HFF-Myc (cell line): ENCODE measurements at regions not wholly inside any gene's neighbourhood (a gene's known extent, or its start where the extent isn't known, plus 50 kb on each side); places are given as distances from the start of the nearest gene placed in this dataset.

ENCODE experiments used
- DNase-seq: peaks from one replicate; pipeline ENCODE4 v3.0.0-alpha.2; 2011; ENCODE audit warnings: low read depth; ENCODE audit errors: extremely low read depth
- H3K4me3 ChIP-seq: replicated peaks from 2 replicates; pipeline ENCODE4 v1.5.1; 2011; ENCODE audit warnings: low read depth, mild to moderate bottlenecking, control low read depth, low read length
- TF ChIP-seq, protein P1 (sequence below): IDR thresholded peaks from 2 replicates; pipeline ENCODE4 v1.5.1; 2012; ENCODE audit warnings: mild to moderate bottlenecking, low read depth, low read length, control low read depth; ENCODE audit errors: missing control alignments

DNA sequence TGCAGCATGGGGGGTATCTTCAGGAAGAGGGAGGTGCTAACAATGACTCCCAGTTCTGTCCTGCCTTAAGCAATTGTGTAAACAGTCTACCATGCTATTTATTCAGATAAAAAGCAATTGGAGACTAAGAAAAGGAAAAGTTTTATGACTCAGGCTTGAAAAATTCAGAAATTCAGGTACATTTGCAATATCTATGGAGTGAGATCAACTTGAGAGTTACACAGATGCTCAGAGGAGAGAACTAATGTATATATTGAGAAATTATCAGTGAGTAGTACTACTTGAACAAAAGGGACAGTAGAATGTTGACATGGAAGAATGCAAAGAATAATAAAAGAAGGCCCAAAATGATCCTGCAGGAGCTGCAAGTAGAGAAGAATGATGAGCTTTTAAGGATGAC lies 277.6 kb upstream of the DACH1 start:
- DNase-seq, result no peak
- no peak overlapping the region for H3K4me3 ChIP-seq
- TF ChIP-seq, protein P1, sequence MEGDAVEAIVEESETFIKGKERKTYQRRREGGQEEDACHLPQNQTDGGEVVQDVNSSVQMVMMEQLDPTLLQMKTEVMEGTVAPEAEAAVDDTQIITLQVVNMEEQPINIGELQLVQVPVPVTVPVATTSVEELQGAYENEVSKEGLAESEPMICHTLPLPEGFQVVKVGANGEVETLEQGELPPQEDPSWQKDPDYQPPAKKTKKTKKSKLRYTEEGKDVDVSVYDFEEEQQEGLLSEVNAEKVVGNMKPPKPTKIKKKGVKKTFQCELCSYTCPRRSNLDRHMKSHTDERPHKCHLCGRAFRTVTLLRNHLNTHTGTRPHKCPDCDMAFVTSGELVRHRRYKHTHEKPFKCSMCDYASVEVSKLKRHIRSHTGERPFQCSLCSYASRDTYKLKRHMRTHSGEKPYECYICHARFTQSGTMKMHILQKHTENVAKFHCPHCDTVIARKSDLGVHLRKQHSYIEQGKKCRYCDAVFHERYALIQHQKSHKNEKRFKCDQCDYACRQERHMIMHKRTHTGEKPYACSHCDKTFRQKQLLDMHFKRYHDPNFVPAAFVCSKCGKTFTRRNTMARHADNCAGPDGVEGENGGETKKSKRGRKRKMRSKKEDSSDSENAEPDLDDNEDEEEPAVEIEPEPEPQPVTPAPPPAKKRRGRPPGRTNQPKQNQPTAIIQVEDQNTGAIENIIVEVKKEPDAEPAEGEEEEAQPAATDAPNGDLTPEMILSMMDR, result no peak

DNA sequence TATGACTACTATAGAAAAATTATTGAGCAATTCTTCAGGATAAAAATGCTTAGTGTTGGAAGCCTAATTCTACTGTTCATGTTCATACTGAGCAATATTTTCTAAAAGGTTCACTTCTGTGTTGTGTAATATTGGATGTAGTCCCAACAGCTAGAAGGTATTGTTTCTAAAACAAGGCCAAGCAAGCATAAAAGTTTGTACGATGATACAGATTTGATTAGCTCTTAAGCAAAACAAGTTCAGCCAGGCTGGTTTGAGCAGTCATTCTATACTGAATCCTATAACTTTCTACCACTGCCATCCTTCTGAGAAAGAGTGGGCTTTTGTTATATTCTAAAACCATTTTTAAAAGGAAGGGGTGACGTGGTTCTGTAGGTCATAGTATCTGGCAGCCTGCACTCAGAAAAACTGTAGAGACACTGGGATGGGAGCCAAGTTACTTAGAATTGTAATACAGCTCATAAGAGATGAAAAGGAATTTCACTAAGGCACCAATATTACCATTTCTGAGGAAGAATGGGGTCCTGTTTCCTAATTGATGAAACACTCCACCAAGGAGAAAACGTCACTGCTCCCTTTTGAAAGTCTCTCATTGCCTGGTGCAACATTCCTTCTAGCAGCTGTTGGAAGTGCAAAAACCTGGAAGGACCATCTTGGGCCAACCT lies 275.0 kb upstream of the DACH1 start:
- DNase-seq, result no peak
- TF ChIP-seq, protein P1, result no peak
- no peak overlapping the region for H3K4me3 ChIP-seq

DNA sequence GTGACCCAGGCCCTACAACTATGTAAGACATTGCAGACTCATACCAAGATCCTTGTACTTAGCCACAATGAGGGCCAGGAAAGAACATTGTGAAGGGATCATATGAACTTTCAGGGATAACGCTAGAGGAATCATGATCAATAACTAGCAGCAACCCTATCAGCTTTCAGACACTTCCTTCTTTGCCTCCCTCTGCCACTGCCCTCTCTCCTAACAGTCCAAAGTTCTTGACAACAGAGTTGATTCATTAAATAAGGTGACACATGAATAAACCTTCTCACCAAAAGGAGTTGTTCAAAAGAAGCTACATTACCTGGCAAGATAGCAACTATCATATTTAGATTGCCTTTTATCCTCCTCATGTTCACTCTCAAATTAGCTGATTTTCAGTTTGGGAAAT lies 272.2 kb upstream of the DACH1 start:
- TF ChIP-seq, protein P1, result no peak
- no peak for DNase-seq
- no peak overlapping the region for H3K4me3 ChIP-seq

- no peak overlapping the region for H3K4me3 ChIP-seq
- TF ChIP-seq, protein P1, result no peak
- no peak for DNase-seq
Measured at GRCh38 chr13:72132075-72132474, 265.1 kb upstream of the DACH1 start.

DNA sequence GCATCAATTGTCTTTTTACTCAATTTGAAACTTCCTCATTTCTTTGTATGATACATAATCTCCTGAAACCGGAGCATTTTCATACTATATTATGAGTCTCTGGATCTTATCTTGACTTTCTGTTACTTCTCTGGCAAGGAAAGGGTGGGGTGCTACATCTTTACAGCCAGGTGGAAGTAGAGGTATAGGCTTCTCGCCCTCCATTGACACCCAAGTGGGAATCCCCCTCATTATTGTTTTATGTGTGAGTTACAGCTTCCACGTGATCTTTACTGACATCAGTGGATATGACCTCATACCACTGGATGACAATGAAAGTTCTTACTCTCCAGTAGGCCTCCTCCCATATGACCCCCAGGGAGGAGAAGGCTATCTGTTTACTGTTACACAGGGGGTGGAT lies 262.1 kb upstream of the DACH1 start:
- no peak for DNase-seq
- H3K4me3 ChIP-seq, result no peak overlapping the region
- TF ChIP-seq, protein P1, result no peak

- TF ChIP-seq, protein P1, result no peak
- no peak overlapping the region for H3K4me3 ChIP-seq
- no peak for DNase-seq
Measured at GRCh38 chr13:72127031-72127430, 260.0 kb upstream of the DACH1 start.

- H3K4me3 ChIP-seq, result no peak overlapping the region
- no peak for DNase-seq
- TF ChIP-seq, protein P1, result no peak
Measured at GRCh38 chr13:72126424-72126823, 259.4 kb upstream of the DACH1 start.
